NCI-H524 treated with DMSO at 0.1 percent for 48 hours (cell line): ENCODE measurements at regions not wholly inside any gene's neighbourhood (a gene's known extent, or its start where the extent isn't known, plus 50 kb on each side); places are given as distances from the start of the nearest gene placed in this dataset.
"Not testable (repeated sequence)": the region's sequence is repeated elsewhere in the genome, so short reads cannot be mapped to it uniquely, and the experiment has no call there.

Experiments used
- DNase-seq: peaks from one replicate; lab custom pipeline; 2025; lab: John Stamatoyannopoulos, UW

- DNase-seq, result no peak
These were observed 126.6 kb upstream of the IL12B start for GRCh38 chr5:159456722-159457465.

- no peak for DNase-seq
These were observed 128.0 kb upstream of the IL12B start for GRCh38 chr5:159458217-159458711.

GRCh38 chr5:159459132-159459627, 128.9 kb upstream of the IL12B start:
- DNase-seq, result no peak

- DNase-seq, result no peak
These were observed 129.8 kb upstream of the IL12B start for GRCh38 chr5:159459951-159460538.

- DNase-seq, result no peak
These were observed 133.5 kb upstream of the IL12B start for GRCh38 chr5:159463590-159464321.

GRCh38 chr5:159465604-159466003, 135.3 kb upstream of the IL12B start:
- DNase-seq, result no peak

- DNase-seq, result no peak
These were observed 137.4 kb upstream of the IL12B start for GRCh38 chr5:159467666-159468065.

- DNase-seq, result peak; percentile 26
These were observed 139.4 kb upstream of the IL12B start for GRCh38 chr5:159469496-159470372.

GRCh38 chr5:159471904-159472303, 141.6 kb upstream of the IL12B start:
- DNase-seq, result peak; percentile 89

- DNase-seq, result no peak
These were observed 144.7 kb upstream of the IL12B start for GRCh38 chr5:159475026-159475425.

- DNase-seq, result no peak
These were observed 148.7 kb upstream of the IL12B start for GRCh38 chr5:159478950-159479349.

GRCh38 chr5:159480849-159481248, 150.6 kb upstream of the IL12B start:
- DNase-seq, result no peak

- no peak for DNase-seq
These were observed 151.5 kb upstream of the IL12B start for GRCh38 chr5:159481751-159482150.

GRCh38 chr5:159486836-159487235, 156.5 kb upstream of the IL12B start:
- no peak for DNase-seq

GRCh38 chr5:159488516-159488915, 158.2 kb upstream of the IL12B start:
- no peak for DNase-seq

- no peak for DNase-seq
These were observed 159.5 kb upstream of the IL12B start for GRCh38 chr5:159489779-159490178.

- no peak for DNase-seq
These were observed 160.2 kb upstream of the IL12B start for GRCh38 chr5:159490507-159490906.

GRCh38 chr5:159493696-159494095, 163.4 kb upstream of the IL12B start:
- no peak for DNase-seq

- DNase-seq, result no peak
These were observed 166.5 kb upstream of the IL12B start for GRCh38 chr5:159496773-159497172.

GRCh38 chr5:159497221-159497620, 166.9 kb upstream of the IL12B start:
- DNase-seq, result no peak

GRCh38 chr5:159498630-159499029, 168.3 kb upstream of the IL12B start:
- no peak for DNase-seq

- not testable (repeated sequence) for DNase-seq
These were observed 171.8 kb upstream of the IL12B start for GRCh38 chr5:159502116-159502515.
